GM19372 (cell line): ENCODE measurements at regions not wholly inside any gene's neighbourhood (a gene's known extent, or its start where the extent isn't known, plus 50 kb on each side); places are given as distances from the start of the nearest gene placed in this dataset.
"Not testable (repeated sequence)": the region's sequence is repeated elsewhere in the genome, so short reads cannot be mapped to it uniquely, and the experiment has no call there.

Experiments used
- ATAC-seq: cut with Tn5 transposase; IDR thresholded peaks from one replicate; pipeline ENCODE4 v1.9.1; 2021; ENCODE audit warnings: mild to moderate bottlenecking, low read depth, moderate library complexity; ENCODE audit not compliant: unreplicated experiment

DNA sequence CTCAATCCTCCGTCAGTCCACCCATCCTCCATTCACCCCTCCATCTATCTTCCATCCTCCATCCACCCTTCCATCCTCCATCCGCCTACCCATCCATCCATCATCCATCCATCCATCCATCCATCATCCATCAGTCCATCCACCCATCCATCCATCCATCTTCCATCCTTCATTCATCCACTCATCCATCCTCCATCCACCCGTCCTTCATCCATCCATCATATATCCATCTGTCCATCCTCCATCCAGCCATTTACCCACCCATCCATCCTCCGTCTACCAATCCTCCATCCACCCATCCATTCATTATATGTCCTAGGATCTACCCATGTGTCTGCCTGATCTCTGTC, 179.1 kb downstream of the TMEM121 start:
- not testable (repeated sequence) for ATAC-seq

DNA sequence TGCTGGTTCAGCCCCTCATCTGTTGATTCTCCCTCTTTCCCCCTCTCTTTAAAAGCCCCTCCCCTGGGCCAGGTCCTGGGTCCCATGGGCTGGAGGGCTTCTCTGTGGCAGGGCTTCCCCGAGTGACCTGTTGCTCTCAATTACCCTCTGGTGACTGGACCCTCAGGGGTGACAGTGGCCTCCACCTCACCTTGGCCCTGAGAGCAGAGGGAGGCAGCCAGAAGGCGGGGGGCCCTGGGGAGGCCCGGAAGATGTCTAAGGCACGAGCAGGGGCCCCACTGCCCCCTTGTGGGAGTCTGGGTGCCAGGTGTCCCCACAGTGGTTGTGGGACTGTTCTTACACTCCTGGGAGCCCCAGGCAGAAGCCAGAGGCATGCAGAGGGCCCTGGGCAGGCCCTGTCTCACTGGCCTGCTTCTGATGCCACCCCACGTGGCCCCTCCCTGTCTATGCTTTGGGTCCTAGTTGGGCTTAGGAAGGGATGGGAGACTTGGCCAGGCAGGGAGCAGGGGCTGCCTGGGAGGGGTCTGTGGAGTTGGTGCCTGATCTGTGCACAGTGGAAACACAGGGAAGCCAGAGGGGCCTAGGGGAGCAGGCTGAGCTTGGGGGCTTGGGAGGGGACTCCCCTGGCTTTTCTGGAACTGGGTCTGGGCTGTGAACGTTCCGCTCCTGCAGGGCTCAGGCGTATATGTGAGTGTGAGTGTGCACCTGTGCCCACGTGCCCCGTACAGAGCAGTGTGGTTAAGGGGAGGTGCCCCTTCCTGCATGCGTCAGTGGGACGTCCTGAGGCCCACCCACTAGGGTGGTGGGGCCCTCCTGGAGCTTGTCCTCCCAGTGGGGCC, 179.7 kb downstream of the TMEM121 start:
- ATAC-seq, result not testable (repeated sequence)

DNA sequence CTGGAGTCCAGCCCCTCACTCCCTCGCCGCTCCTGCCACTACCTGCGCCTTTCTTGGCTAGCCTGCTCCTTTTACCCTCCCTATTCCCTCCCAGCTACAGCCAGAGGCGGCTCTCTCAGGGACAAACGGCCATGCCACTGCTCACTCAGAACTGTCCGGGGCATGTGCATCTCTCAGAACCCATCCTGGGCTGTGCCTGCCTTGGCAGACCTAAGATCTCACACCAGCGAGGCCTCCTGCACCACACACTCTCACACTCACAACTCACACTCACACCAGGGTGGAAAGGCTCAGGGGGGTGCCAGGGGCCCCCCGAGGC, 180.3 kb downstream of the TMEM121 start:
- not testable (repeated sequence) for ATAC-seq

DNA sequence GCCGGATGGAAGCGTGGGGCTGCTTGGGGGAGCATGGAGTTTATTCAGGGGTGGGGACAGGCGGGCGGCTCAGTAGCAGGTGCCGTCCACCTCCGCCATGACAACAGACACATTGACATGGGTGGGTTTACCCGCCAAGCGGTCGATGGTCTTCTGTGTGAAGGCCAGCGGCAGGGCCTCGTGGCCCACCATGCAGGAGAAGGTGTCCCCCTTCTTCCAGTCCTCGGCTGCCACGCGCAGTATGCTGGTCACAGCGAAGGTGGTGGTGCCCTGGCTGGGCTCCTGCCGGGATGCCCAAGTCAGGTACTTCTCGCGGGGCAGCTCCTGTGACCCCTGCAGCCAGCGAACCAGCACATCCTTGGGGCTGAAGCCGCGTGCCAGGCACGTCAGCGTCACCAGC, 180.7 kb downstream of the TMEM121 start:
- not testable (repeated sequence) for ATAC-seq

GRCh38 chr14:105707723-105708151, 181.4 kb downstream of the TMEM121 start:
- not testable (repeated sequence) for ATAC-seq

- not testable (repeated sequence) for ATAC-seq
Observed at GRCh38 chr14:105708251-105709134, 182.1 kb downstream of the TMEM121 start.

DNA sequence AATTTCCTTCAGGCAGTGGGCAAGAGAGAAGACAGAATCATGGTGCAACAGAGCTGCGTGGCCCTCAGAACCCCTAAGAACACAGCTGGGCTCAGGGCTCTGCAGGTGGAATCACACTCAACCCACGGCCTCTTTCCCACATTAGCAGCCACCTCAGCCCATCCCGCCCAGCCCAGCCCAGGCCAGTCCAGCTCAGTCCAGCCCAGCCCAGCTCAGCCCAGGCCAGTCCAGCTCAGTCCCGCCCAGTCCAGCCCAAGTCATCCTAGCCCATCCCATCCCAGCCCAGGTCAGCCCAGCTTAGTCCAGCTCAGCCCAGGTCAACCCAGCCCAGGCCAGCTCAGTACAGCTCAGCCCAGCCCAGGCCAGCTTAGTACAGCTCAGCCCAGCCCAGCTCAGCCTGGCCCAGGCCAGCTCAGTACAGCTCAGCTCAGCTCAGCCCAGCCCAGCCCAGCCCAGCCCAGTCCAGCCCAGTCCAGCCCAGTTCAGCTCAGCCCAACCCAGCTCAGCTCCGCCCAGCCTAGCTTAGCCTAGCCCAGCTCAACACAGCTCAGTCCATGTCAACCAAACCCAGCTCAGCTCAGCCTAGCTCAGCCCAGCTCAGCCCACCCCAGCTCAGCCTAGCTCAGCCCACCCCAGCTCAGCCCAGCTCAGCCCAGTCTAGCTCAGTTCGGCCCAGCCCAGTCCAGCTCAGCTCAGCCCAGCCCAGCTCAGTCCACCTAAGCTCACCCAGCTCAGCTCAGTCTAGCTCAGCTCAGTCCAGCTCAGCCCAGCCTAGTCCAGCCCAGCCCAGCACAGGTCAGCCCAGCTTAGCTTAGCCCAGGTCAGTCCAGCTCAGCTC, 183.1 kb downstream of the TMEM121 start:
- ATAC-seq, result no peak

- no peak for ATAC-seq
Observed at GRCh38 chr14:105710119-105711043, 184.0 kb downstream of the TMEM121 start.

DNA sequence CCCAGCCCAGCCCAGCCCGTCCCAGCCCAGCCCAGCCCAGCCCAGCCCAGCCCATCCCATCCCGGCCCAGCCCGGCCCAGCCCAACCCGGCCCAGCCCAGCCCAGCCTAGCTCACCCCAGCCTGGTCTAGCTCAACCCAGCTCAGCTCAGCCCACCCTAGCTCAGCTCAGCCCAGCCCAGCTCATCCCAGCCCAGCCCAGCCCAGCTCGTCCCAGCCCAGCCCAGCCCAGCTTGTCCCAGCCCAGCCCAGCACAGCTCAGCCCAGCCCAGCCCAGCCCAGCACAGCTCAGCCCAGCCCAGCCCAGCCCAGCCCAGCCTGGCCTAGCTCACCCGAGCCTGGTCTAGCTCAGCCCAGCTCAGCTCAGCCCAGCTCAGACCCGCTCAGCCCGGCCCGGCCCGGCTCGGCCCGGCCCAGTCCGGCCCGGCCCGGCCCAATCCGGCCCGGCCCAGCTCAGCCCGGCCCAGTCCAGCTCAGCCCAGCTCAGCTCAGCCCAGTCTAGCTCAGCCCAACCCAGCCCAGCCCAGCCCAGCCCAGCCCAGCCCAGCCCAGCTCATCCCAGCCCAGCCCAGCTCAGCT, 184.7 kb downstream of the TMEM121 start:
- ATAC-seq, result no peak

- no peak for ATAC-seq
Observed at GRCh38 chr14:105711841-105712460, 185.6 kb downstream of the TMEM121 start.

- ATAC-seq, result not testable (repeated sequence)
Observed at GRCh38 chr14:105712670-105713069, 186.3 kb downstream of the TMEM121 start.

GRCh38 chr14:105713160-105713559, 186.8 kb downstream of the TMEM121 start:
- not testable (repeated sequence) for ATAC-seq

GRCh38 chr14:105713836-105714235, 187.5 kb downstream of the TMEM121 start:
- not testable (repeated sequence) for ATAC-seq

- ATAC-seq, result not testable (repeated sequence)
Observed at GRCh38 chr14:105718787-105719186, 192.4 kb downstream of the TMEM121 start.

DNA sequence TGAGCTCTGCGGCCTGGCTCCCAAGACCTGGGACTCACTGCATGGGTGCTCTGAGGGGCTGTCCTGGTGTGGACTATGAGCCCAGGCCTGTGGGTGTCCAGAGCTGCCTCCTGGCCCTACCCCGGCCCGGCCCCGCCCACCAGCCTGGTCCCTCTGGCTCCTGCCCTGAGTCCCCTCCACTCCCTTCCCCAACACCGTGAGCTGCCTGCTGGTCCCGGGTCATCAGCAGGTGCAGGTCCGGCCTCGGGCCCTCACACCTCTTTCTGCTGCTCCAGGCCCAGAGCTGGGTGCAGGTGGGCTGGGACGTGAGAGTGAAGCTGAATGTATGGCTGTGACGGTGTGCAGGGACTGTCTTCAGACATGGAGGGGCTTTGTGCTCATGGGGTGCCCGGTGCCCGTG, 193.7 kb downstream of the TMEM121 start:
- ATAC-seq, result not testable (repeated sequence)

GRCh38 chr14:105720852-105721601, 194.6 kb downstream of the TMEM121 start:
- not testable (repeated sequence) for ATAC-seq

DNA sequence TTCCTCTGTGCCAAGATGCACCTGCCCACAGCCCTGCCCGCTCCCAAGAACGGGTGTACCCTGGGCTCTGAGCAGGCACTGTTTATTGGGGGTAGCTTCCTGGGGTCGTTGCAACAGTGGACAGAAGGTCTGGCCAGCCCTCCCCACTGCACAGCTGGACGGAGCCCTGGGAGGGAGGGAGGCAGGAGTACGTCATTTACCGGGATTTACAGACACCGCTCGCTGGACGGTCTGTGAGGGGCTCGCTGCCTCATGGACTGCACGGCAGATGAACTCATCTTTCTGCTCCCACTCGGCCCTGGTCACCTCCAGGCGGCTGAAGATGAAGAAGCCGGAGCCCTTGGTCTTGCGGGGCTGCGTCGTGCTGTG, 195.2 kb downstream of the TMEM121 start:
- not testable (repeated sequence) for ATAC-seq
